K562 (cell line): ENCODE measurements at regions not wholly inside any gene's neighbourhood (a gene's known extent, or its start where the extent isn't known, plus 50 kb on each side); places are given as distances from the start of the nearest gene placed in this dataset.

Experiments used
- CBFB ChIP-seq: sonication (generic); formaldehyde crosslinking; IDR thresholded peaks from 2 replicates; pipeline ENCODE4 v1.4.0; 2020; ENCODE audit warnings: mild to moderate bottlenecking, missing genetic modification reagents
- MGA ChIP-seq: fragments of 450-650 bp; IDR thresholded peaks from 2 replicates; pipeline ENCODE4 v1.6.1; 2016; ENCODE audit warnings: mild to moderate bottlenecking, moderate library complexity

- TF ChIP-seq MGA (no peak), CBFB (CRISPR knock-in tag) (no peak)
These were observed 80.1 kb upstream of the ALDH1B1 start (continued) for GRCh38 chr9:38312406-38312805.
